Endodermal cell (in vitro differentiated cells): ENCODE measurements at regions not wholly inside any gene's neighbourhood (a gene's known extent, or its start where the extent isn't known, plus 50 kb on each side); places are given as distances from the start of the nearest gene placed in this dataset.

Experiments
- DNase-seq: peaks from one replicate; pipeline ENCODE4 v3.0.0-alpha.2; 2017
- H3K27ac ChIP-seq: 2 replicates; pipeline ENCODE4 v1.5.1; 2013; ENCODE audit warnings: mild to moderate bottlenecking, low read depth, low read length, moderate library complexity
- H3K27me3 ChIP-seq: 2 replicates; pipeline ENCODE4 v1.6.1; 2013; ENCODE audit warnings: mild to moderate bottlenecking, low read length, moderate library complexity; ENCODE audit not compliant: insufficient read depth, control insufficient read depth, poor library complexity, severe bottlenecking
- H3K36me3 ChIP-seq: 2 replicates; pipeline ENCODE4 v1.7.0; 2013; ENCODE audit warnings: mild to moderate bottlenecking, low read length, moderate library complexity; ENCODE audit not compliant: control insufficient read depth, insufficient read depth
- H3K4me1 ChIP-seq: one replicate; pipeline ENCODE4 v1.7.0; 2013; ENCODE audit warnings: low read length; ENCODE audit not compliant: control insufficient read depth, insufficient read depth
- H3K4me3 ChIP-seq: 2 replicates; pipeline ENCODE4 v1.5.1; 2013; ENCODE audit warnings: mild to moderate bottlenecking, low read length, moderate library complexity
- H3K9ac ChIP-seq: 2 replicates; pipeline ENCODE4 v1.6.1; 2013; ENCODE audit warnings: mild to moderate bottlenecking, low read length, moderate library complexity; ENCODE audit not compliant: poor library complexity, severe bottlenecking; ENCODE audit errors: extremely low read depth
- H3K9me3 ChIP-seq: 2 replicates; pipeline ENCODE4 v1.6.1; 2013; ENCODE audit warnings: mild to moderate bottlenecking, low read length, moderate library complexity; ENCODE audit not compliant: control insufficient read depth
- H3K27ac Mint-ChIP-seq: 2 replicates; pipeline ENCODE4 v1.8.0; 2020; ENCODE audit warnings: mixed read lengths
- H3K27me3 Mint-ChIP-seq: 2 replicates; pipeline ENCODE4 v1.8.0; 2021; ENCODE audit warnings: mild to moderate bottlenecking, mixed read lengths; ENCODE audit not compliant: insufficient read depth
- H3K36me3 Mint-ChIP-seq: 2 replicates; pipeline ENCODE4 v1.8.0; 2020; ENCODE audit warnings: low read depth, mixed read lengths
- H3K4me1 Mint-ChIP-seq: 2 replicates; pipeline ENCODE4 v1.8.0; 2020; ENCODE audit warnings: mixed read lengths
- H3K4me3 Mint-ChIP-seq: 2 replicates; pipeline ENCODE4 v1.8.0; 2020; ENCODE audit warnings: mild to moderate bottlenecking, moderate library complexity, mixed read lengths
- H3K9me3 Mint-ChIP-seq: 2 replicates; pipeline ENCODE4 v1.8.0; 2020; ENCODE audit warnings: mild to moderate bottlenecking, mixed read lengths
- WGBS, 2 experiments: methylation state at CpG; one replicate each; pipeline versions ENCODE4 v1.1.5 to v1.1.7; 2013; ENCODE audit warnings: missing lambda C conversion rate in 2 of 2, mixed read lengths in 1 of 2; ENCODE audit not compliant: insufficient coverage in 1 of 2, insufficient read length in 1 of 2; 5-methylcytosine and 5-hydroxymethylcytosine counted together
- TF ChIP-seq, protein P1 (sequence below): fragments of 200-600 bp; sonication (generic); conservative IDR thresholded peaks from 2 replicates; pipeline ENCODE4 v1.5.0; 2021; ENCODE audit warnings: antibody characterized with exemption, mild to moderate bottlenecking

GRCh38 chr18:29547626-29548025, 1370.7 kb upstream of the CDH2 start:
- no peaks in the 10 kb centered on the region for H3K36me3 Mint-ChIP-seq

GRCh38 chr18:29540548-29540947, 1363.6 kb upstream of the CDH2 start:
- no peaks in the 10 kb centered on the region for H3K27me3 Mint-ChIP-seq
- Histone ChIP-seq H3K4me3 (no peak overlapping the region), H3K9me3 (no peaks in the 10 kb centered on the region), H3K4me1 (no peaks in the 10 kb centered on the region), H3K9ac (no peak overlapping the region), H3K27ac (no peak overlapping the region), H3K36me3 (no peaks in the 10 kb centered on the region), H3K27me3 (no peaks in the 10 kb centered on the region)
- no peaks in the 10 kb centered on the region for H3K4me1 Mint-ChIP-seq
- H3K4me3 Mint-ChIP-seq, result no peak overlapping the region
- 87 to 95% methylated on average over 2 of the region's 2 CpGs for WGBS, 2 experiments
- TF ChIP-seq, protein P1, sequence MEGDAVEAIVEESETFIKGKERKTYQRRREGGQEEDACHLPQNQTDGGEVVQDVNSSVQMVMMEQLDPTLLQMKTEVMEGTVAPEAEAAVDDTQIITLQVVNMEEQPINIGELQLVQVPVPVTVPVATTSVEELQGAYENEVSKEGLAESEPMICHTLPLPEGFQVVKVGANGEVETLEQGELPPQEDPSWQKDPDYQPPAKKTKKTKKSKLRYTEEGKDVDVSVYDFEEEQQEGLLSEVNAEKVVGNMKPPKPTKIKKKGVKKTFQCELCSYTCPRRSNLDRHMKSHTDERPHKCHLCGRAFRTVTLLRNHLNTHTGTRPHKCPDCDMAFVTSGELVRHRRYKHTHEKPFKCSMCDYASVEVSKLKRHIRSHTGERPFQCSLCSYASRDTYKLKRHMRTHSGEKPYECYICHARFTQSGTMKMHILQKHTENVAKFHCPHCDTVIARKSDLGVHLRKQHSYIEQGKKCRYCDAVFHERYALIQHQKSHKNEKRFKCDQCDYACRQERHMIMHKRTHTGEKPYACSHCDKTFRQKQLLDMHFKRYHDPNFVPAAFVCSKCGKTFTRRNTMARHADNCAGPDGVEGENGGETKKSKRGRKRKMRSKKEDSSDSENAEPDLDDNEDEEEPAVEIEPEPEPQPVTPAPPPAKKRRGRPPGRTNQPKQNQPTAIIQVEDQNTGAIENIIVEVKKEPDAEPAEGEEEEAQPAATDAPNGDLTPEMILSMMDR, result no peak
- H3K27ac Mint-ChIP-seq, result no peak overlapping the region
- H3K36me3 Mint-ChIP-seq, result no peaks in the 10 kb centered on the region
- H3K9me3 Mint-ChIP-seq, result no peaks in the 10 kb centered on the region
- no peak for DNase-seq

More at GRCh38 chr18:29547626-29548025, 1370.7 kb upstream of the CDH2 start:
- Histone ChIP-seq H3K9ac (no peak overlapping the region), H3K36me3 (no peaks in the 10 kb centered on the region), H3K27me3 (no peaks in the 10 kb centered on the region), H3K27ac (no peak overlapping the region), H3K4me1 (no peaks in the 10 kb centered on the region), H3K4me3 (no peak overlapping the region), H3K9me3 (no peaks in the 10 kb centered on the region)
- H3K27me3 Mint-ChIP-seq, result no peaks in the 10 kb centered on the region
- H3K4me1 Mint-ChIP-seq, result no peaks in the 10 kb centered on the region
- H3K27ac Mint-ChIP-seq, result no peak overlapping the region
- TF ChIP-seq, protein P1, result no peak
- no peak for DNase-seq
- H3K9me3 Mint-ChIP-seq, result no peaks in the 10 kb centered on the region
- H3K4me3 Mint-ChIP-seq, result no peak overlapping the region

DNA sequence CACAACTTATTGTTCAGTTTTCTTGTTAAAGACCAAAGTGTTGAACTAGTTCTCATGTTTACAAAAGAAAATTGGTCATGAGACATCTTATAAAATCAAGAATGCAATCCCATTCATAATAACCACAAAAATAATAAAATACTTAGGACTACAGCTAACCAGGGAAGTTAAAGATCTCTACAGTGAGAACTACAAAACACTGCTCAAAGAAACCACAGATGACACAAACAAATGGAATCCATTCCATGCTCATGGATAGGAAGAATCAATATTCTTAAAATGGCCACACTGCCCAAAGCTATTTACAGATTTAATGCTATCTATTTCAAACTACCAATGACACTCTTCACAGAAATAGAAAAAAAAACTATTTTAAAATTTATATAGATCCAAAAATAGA, 1354.8 kb upstream of the CDH2 start:
- peaks cover 4% of the 10 kb centered on the region for H3K9me3 ChIP-seq
- H3K36me3 ChIP-seq, result no peaks in the 10 kb centered on the region
- TF ChIP-seq, protein P1, result no peak
- no peaks in the 10 kb centered on the region for H3K4me1 Mint-ChIP-seq
- H3K4me1 ChIP-seq, result no peaks in the 10 kb centered on the region
- H3K27ac ChIP-seq, result no peak overlapping the region
- no peak for DNase-seq
- H3K9ac ChIP-seq, result no peak overlapping the region
- H3K36me3 Mint-ChIP-seq, result no peaks in the 10 kb centered on the region
- no peak overlapping the region for H3K27ac Mint-ChIP-seq
- H3K27me3 Mint-ChIP-seq, result no peaks in the 10 kb centered on the region
- H3K27me3 ChIP-seq, result no peaks in the 10 kb centered on the region
- H3K4me3 ChIP-seq, result no peak overlapping the region
- no peak overlapping the region for H3K4me3 Mint-ChIP-seq
- peaks cover 12% of the 10 kb centered on the region for H3K9me3 Mint-ChIP-seq
